Stimulated activated CD4-positive, alpha-beta T cell treated with anti-CD3 and anti-CD28 coated beads, TNF-alpha, amount 100 ng/mL, for 48 hours (primary cell): ENCODE measurements at regions not wholly inside any gene's neighbourhood (a gene's known extent, or its start where the extent isn't known, plus 50 kb on each side); places are given as distances from the start of the nearest gene placed in this dataset.

Experiments used
- DNase-seq, 3 donors: peaks; one replicate each; pipeline ENCODE4 v3.0.0-alpha.2; 2020; ENCODE audit warnings: low read depth in 3 of 3

DNA sequence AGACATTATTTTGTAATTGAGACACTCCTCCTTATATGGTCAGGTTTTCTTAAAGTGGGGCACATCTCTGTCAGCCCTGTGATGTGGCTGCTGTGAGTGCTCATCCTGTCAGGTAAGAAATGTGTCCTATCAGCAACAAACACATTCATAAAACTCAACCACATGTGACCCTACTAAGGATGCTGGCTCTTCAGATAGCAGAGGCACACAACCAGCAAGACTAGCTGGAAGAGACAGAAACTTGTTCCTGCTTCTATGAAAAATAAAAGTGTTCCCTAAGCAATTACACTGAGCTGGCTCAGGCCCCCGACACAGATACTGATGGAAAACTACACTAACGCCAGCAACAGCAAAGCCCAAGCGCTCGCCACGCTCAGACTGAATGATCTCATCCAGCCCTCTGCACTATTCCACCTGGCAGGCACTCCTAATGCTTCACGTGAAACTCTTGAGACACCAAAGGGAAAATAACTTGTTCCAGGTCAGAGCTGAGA is 49.8 kb upstream of the CYP2D6 start:
- DNase-seq: peak in 1 of 3 donors; percentile 21
